Caco-2 (cell line): ENCODE measurements at regions not wholly inside any gene's neighbourhood (a gene's known extent, or its start where the extent isn't known, plus 50 kb on each side); places are given as distances from the start of the nearest gene placed in this dataset.

Source experiments
- BruUV-seq: library from RNA; stranded (reverse); fragments of 400-500 nt; replicated peaks from 2 replicates; lab custom pipeline; 2021; lab: Mats Ljungman, UMichigan
- CTCF ChIA-PET: fragments of 300-600 bp; sonication (Branson Sonifier 250); formaldehyde crosslinking; loops from one replicate; lab custom pipeline; 2022; ENCODE audit warnings: antibody characterized with exemption; lab: Charles Lee
- POLR2A ChIA-PET: fragments of 300-600 bp; sonication (Branson Sonifier 250); formaldehyde crosslinking; loops from one replicate; lab custom pipeline; 2022; ENCODE audit warnings: antibody characterized with exemption; lab: Charles Lee
- DNase-seq, 2 experiments: peaks; one replicate each; pipeline versions ENCODE4 v3.0.0 to v3.0.0-alpha.2; 2020 to 2022
- H3K27me3 ChIP-seq: replicated peaks from 2 replicates; pipeline ENCODE4 v1.6.0; 2011; ENCODE audit warnings: low read length; ENCODE audit not compliant: control insufficient read depth, insufficient read depth
- H3K36me3 ChIP-seq: 2 replicates; pipeline ENCODE4 v1.5.1; 2011; ENCODE audit warnings: low read length; ENCODE audit not compliant: control insufficient read depth, insufficient read depth
- H3K4me1 ChIP-seq: fragments of 250-450 bp; sonication (Bioruptor Pico); 2 replicates; pipeline ENCODE4 v1.5.1; 2020; ENCODE audit warnings: mild to moderate bottlenecking
- H3K4me3 ChIP-seq: 2 replicates; pipeline ENCODE4 v1.5.1; 2011; ENCODE audit warnings: low read depth, mild to moderate bottlenecking, control low read depth, low read length
- H3K9me3 ChIP-seq: fragments of 250-450 bp; sonication (Bioruptor Pico); 2 replicates; pipeline ENCODE4 v1.5.1; 2020; ENCODE audit warnings: mild to moderate bottlenecking, moderate library complexity
- H3K27ac Mint-ChIP-seq: one replicate; pipeline ENCODE4 v1.8.0; 2022; ENCODE audit warnings: mixed read lengths; ENCODE audit not compliant: unreplicated experiment
- H3K27me3 Mint-ChIP-seq: one replicate; pipeline ENCODE4 v1.8.0; 2022; ENCODE audit warnings: mixed read lengths; ENCODE audit not compliant: insufficient read depth, unreplicated experiment
- H3K36me3 Mint-ChIP-seq: one replicate; pipeline ENCODE4 v1.8.0; 2022; ENCODE audit warnings: mild to moderate bottlenecking, mixed read lengths; ENCODE audit not compliant: insufficient read depth, unreplicated experiment
- H3K4me1 Mint-ChIP-seq: one replicate; pipeline ENCODE4 v1.8.0; 2022; ENCODE audit warnings: low read depth, mixed read lengths; ENCODE audit not compliant: unreplicated experiment
- H3K4me3 Mint-ChIP-seq: one replicate; pipeline ENCODE4 v1.8.0; 2022; ENCODE audit warnings: mild to moderate bottlenecking, moderate library complexity, mixed read lengths; ENCODE audit not compliant: unreplicated experiment
- H3K9me3 Mint-ChIP-seq: one replicate; pipeline ENCODE4 v1.8.0; 2022; ENCODE audit warnings: mixed read lengths; ENCODE audit not compliant: unreplicated experiment
- intact Hi-C: fragments of 100-400 bp; cut with micrococcal nuclease; formaldehyde crosslinking; loops from one replicate; pipeline ENCODE4 v1.10.0; 2022; ENCODE audit not compliant: unreplicated experiment
- TF ChIP-seq, protein P1 (sequence below), 2 experiments: fragments of 200-600 bp in 1 of 2; IDR thresholded peaks; 1 replicate in 1 of 2; 2 replicates in 1 of 2; pipeline versions ENCODE4 v1.5.1 to v1.8.0; 2011 to 2022; ENCODE audit warnings: antibody characterized with exemption in 1 of 2, control low read depth in 1 of 2, inconsistent platforms in 1 of 2, low read depth in 1 of 2, low read length in 1 of 2, mild to moderate bottlenecking in 1 of 2, moderate library complexity in 1 of 2; ENCODE audit not compliant: insufficient read depth in 1 of 2, severe bottlenecking in 1 of 2, unreplicated experiment in 1 of 2

DNA sequence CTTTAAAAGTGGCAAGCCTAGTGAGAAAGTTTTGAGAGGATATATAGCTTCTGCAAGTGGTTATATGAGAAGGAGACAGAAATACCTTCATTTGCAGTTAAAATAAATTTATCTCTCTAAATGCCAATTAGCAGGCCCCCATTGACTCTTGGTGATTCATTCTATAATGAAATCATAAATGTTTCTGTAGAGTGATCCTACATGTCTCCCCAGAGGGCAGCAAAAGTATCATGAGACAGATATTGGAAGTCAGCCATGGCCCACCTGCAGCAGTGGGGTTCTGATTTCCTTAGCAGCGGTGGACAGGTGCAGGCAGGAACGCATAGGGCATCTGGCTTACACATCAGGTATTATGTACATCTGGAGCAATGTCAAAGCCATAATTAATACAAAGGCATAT lies 385.4 kb upstream of the SLC10A2 start:
- DNase-seq, result no peak
- ChIA-PET POLR2A (no interaction called here), CTCF (no interaction called here)
- Mint-ChIP-seq H3K27me3 (no peaks in the 10 kb centered on the region), H3K9me3 (no peaks in the 10 kb centered on the region), H3K4me1 (no peaks in the 10 kb centered on the region), H3K27ac (no peak overlapping the region), H3K4me3 (no peak overlapping the region), H3K36me3 (no peaks in the 10 kb centered on the region)
- Histone ChIP-seq H3K4me1 (no peaks in the 10 kb centered on the region), H3K4me3 (no peak overlapping the region), H3K36me3 (no peaks in the 10 kb centered on the region), H3K9me3 (no peaks in the 10 kb centered on the region), H3K27me3 (no peaks in the 10 kb centered on the region)
- intact Hi-C loops, result no loop called here
- no TSS peak for BruUV-seq
- TF ChIP-seq, protein P1, sequence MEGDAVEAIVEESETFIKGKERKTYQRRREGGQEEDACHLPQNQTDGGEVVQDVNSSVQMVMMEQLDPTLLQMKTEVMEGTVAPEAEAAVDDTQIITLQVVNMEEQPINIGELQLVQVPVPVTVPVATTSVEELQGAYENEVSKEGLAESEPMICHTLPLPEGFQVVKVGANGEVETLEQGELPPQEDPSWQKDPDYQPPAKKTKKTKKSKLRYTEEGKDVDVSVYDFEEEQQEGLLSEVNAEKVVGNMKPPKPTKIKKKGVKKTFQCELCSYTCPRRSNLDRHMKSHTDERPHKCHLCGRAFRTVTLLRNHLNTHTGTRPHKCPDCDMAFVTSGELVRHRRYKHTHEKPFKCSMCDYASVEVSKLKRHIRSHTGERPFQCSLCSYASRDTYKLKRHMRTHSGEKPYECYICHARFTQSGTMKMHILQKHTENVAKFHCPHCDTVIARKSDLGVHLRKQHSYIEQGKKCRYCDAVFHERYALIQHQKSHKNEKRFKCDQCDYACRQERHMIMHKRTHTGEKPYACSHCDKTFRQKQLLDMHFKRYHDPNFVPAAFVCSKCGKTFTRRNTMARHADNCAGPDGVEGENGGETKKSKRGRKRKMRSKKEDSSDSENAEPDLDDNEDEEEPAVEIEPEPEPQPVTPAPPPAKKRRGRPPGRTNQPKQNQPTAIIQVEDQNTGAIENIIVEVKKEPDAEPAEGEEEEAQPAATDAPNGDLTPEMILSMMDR (IDR thresholded peaks at IDR 0.05; ENCODE audit: insufficient read depth in 1 of 2, low read depth in 1 of 2, low read length in 1 of 2, severe bottlenecking in 1 of 2, unreplicated experiment in 1 of 2), result no peak

DNA sequence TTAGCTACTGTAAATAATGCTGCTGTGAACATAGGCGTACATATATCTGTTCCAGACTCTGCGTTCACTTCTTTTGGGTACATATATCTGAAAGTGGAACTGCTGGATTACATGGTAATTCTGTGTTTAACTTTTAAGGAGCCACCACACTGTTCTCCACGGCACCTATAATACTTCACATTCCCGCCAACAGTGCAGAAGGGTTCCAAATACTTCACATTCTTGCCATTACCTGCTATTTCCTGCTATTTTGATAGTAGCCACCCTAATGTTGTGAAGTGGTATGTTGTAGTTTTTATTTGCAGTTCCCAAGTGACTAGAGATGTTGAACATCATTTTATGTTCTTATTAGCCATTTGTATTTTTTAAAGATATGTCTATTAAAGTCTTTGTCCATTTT lies 377.4 kb upstream of the SLC10A2 start:
- no peaks in the 10 kb centered on the region for H3K27me3 ChIP-seq
- Mint-ChIP-seq H3K4me3 (no peak overlapping the region), H3K36me3 (no peaks in the 10 kb centered on the region), H3K4me1 (no peaks in the 10 kb centered on the region), H3K9me3 (no peaks in the 10 kb centered on the region), H3K27me3 (peaks cover 3% of the 10 kb centered on the region), H3K27ac (no peak overlapping the region)
- BruUV-seq, result no TSS peak
- no peaks in the 10 kb centered on the region for H3K36me3 ChIP-seq
- no peaks in the 10 kb centered on the region for H3K4me1 ChIP-seq
- POLR2A ChIA-PET, result no interaction called here
- no peaks in the 10 kb centered on the region for H3K9me3 ChIP-seq
- TF ChIP-seq, protein P1 (IDR thresholded peaks at IDR 0.05; ENCODE audit: insufficient read depth in 1 of 2, low read depth in 1 of 2, low read length in 1 of 2, severe bottlenecking in 1 of 2, unreplicated experiment in 1 of 2), result no peak
- no peak for DNase-seq
- CTCF ChIA-PET, result no interaction called here
- intact Hi-C loops, result no loop called here
- no peak overlapping the region for H3K4me3 ChIP-seq

DNA sequence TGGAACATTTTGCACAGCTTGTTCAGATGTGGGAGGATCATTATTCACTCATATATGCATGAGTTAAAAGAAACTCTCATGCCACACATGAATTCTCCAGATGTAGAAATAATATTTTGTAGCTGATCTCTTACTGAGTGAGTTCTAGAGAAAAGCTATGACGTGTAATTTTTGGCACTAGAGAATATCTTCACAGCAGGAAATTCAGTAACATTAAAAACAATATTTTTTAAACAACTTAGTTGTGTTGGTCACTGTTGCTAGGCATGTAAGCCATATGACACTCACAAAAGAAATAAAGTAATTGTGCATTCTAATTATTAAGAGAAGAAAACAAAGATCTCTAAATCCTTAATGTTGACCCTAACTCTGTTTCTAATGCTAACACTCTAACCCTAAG lies 371.4 kb upstream of the SLC10A2 start:
- Histone ChIP-seq H3K4me3 (no peak overlapping the region), H3K36me3 (no peaks in the 10 kb centered on the region), H3K4me1 (peaks cover 3% of the 10 kb centered on the region; the same call in 1 of the 2 replicates), H3K27me3 (no peaks in the 10 kb centered on the region), H3K9me3 (no peaks in the 10 kb centered on the region)
- DNase-seq, result no peak
- no peaks in the 10 kb centered on the region for H3K27me3 Mint-ChIP-seq
- TF ChIP-seq, protein P1 (IDR thresholded peaks at IDR 0.05; ENCODE audit: insufficient read depth in 1 of 2, low read depth in 1 of 2, low read length in 1 of 2, severe bottlenecking in 1 of 2, unreplicated experiment in 1 of 2), result no peak
- no peaks in the 10 kb centered on the region for H3K9me3 Mint-ChIP-seq
- H3K4me3 Mint-ChIP-seq, result no peak overlapping the region
- intact Hi-C loops, result no loop called here
- CTCF ChIA-PET, result no interaction called here
- POLR2A ChIA-PET, result no interaction called here
- no peak overlapping the region for H3K27ac Mint-ChIP-seq
- H3K36me3 Mint-ChIP-seq, result no peaks in the 10 kb centered on the region
- BruUV-seq, result no TSS peak
- no peaks in the 10 kb centered on the region for H3K4me1 Mint-ChIP-seq
